Activated CD8-positive, alpha-beta T cell treated with anti-CD3 and anti-CD28 coated beads, Interleukin-2, amount 10 ng/mL, durations not matched to agents 7 days and 5 days (primary cell): ENCODE measurements at regions not wholly inside any gene's neighbourhood (a gene's known extent, or its start where the extent isn't known, plus 50 kb on each side); places are given as distances from the start of the nearest gene placed in this dataset.

Experiments
- ATAC-seq: fragments of 150-1000 bp; cut with Tn5 transposase; one replicate; pipeline ENCODE4 v1.10.0; 2021; ENCODE audit warnings: moderate library complexity
- CTCF ChIA-PET: fragments of 350-600 bp; sonication (Branson Sonifier 250); formaldehyde crosslinking; loops from one replicate; lab custom pipeline; 2021; ENCODE audit warnings: antibody characterized with exemption; lab: Charles Lee
- POLR2A ChIA-PET: fragments of 350-600 bp; sonication (Branson Sonifier 250); formaldehyde crosslinking; loops from one replicate; lab custom pipeline; 2021; ENCODE audit warnings: antibody characterized with exemption; lab: Charles Lee
- DNase-seq: peaks from one replicate; pipeline ENCODE4 v3.0.0-alpha.2; 2020
- H3K27ac Mint-ChIP-seq: one replicate; pipeline ENCODE4 v1.8.0; 2021; ENCODE audit warnings: mild to moderate bottlenecking, mixed read lengths
- H3K27me3 Mint-ChIP-seq: one replicate; pipeline ENCODE4 v1.8.0; 2021; ENCODE audit warnings: low read depth, mixed read lengths
- H3K36me3 Mint-ChIP-seq: one replicate; pipeline ENCODE4 v1.8.0; 2021; ENCODE audit warnings: low read depth, mixed read lengths
- H3K4me1 Mint-ChIP-seq: one replicate; pipeline ENCODE4 v1.8.0; 2021; ENCODE audit warnings: low read depth, mixed read lengths
- H3K4me3 Mint-ChIP-seq: one replicate; pipeline ENCODE4 v1.8.0; 2021; ENCODE audit warnings: mild to moderate bottlenecking, mixed read lengths
- H3K9me3 Mint-ChIP-seq: one replicate; pipeline ENCODE4 v1.8.0; 2022; ENCODE audit warnings: mixed read lengths; ENCODE audit not compliant: insufficient read depth

DNA sequence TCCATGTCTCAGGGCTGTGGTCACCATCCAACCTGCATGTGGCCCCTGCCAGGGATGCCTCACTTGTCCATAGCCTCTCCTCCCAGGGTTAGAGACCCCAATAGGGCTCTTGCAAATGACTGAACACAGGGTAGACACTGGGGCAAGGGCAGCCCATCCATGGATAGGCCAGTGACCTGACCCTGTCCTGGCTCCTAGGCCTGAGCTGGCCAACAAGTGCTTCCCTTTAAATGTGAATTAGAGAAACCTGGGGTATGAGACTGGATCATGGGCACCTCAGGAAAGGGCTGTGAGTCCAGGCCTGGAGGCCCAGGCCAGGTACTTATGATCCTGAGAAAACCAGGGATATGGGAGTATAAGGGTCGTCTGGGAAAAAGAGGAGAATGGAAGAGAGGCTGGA lies 64.5 kb downstream of the COPS8 start:
- Mint-ChIP-seq H3K27ac (no peak overlapping the region), H3K4me1 (peaks cover 18% of the 10 kb centered on the region), H3K9me3 (peaks cover 5% of the 10 kb centered on the region), H3K27me3 (no peaks in the 10 kb centered on the region), H3K36me3 (peaks cover 3% of the 10 kb centered on the region), H3K4me3 (no peak overlapping the region)
- POLR2A ChIA-PET = no interaction called here
- CTCF ChIA-PET = no interaction called here
- ATAC-seq = no peak
- DNase-seq = no peak

DNA sequence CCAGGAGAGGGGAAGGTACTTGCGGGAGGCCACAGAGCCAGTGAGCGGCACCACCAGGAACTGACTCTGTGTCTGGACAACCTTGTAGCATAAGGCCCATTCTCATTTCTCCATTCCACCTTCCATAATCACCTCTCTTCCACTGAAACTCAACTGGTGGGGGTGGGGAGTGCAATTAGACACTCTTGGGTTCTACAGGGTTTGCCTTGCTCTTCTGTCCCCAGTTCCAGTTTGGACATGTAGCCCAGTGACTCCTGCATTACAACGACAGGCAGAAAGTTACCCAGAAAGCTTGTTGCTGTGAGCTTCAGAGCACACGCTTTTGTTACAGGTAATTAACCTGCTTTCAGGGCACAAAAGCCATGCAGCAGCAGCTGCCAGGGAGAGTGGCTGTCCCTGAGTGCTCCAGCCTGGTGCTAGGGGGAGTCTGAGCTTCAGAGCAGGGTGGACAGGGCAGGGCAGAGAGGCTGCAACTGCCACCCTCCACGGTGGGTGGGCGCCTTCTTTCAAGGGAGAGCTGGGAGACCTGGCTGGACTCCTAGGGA lies 65.2 kb downstream of the COPS8 start:
- POLR2A ChIA-PET = no interaction called here
- ATAC-seq (no peak), DNase-seq (no peak)
- H3K36me3 Mint-ChIP-seq = peaks cover 3% of the 10 kb centered on the region
- CTCF ChIA-PET = interaction anchor here (0.8 to 1.1 kb wide), 3 partner anchors 271 to 362 kb away, joined by 3 to 4 read pairs (median 3); no protein-coding TSS in a partner anchor
- H3K4me1 Mint-ChIP-seq = peaks cover 25% of the 10 kb centered on the region
- H3K27ac Mint-ChIP-seq = no peak overlapping the region
- no peaks in the 10 kb centered on the region for H3K27me3 Mint-ChIP-seq
- no peak overlapping the region for H3K4me3 Mint-ChIP-seq
- H3K9me3 Mint-ChIP-seq = peaks cover 5% of the 10 kb centered on the region

DNA sequence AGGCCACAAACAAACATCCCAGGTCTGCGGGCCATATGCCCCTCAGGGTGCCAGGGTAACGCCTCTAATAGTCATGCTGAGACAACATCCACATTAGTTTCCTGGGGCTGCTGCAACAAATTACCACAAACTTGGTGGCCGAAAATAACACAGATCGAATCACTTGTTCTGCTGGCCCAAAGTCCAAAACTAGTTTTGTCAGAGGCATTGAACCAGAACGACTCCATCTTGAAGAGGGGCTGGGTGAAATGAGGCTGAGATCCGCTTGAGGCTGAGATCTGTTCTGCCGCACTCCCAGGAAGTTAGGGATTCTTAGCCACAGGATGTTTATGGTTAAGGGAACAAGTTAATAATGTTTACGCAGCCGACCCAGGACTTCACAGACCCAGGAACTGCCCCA lies 66.7 kb downstream of the COPS8 start:
- CTCF ChIA-PET = interaction anchor here (1.1 to 2.9 kb wide), 2 partner anchors 269 to 419 kb away, joined by 4 to 17 read pairs; no protein-coding TSS in a partner anchor

GRCh38 chr2:237153181-237153580 lies 67.5 kb downstream of the COPS8 start:
- peaks cover 32% of the 10 kb centered on the region for H3K4me1 Mint-ChIP-seq
- no peaks in the 10 kb centered on the region for H3K27me3 Mint-ChIP-seq
- CTCF ChIA-PET = interaction anchor here (2.0 to 2.9 kb wide), 3 partner anchors 257 to 419 kb away, joined by 12 to 19 read pairs (median 17); no protein-coding TSS in a partner anchor
- no peaks in the 10 kb centered on the region for H3K9me3 Mint-ChIP-seq
- ATAC-seq (no peak), DNase-seq (no peak)
- no peak overlapping the region for H3K4me3 Mint-ChIP-seq
- no peak overlapping the region for H3K27ac Mint-ChIP-seq
- POLR2A ChIA-PET = no interaction called here
- H3K36me3 Mint-ChIP-seq = no peaks in the 10 kb centered on the region

More for the DNA sequence above, 66.7 kb downstream of the COPS8 start:
- ATAC-seq = no peak
- Mint-ChIP-seq H3K4me3 (no peak overlapping the region), H3K27me3 (no peaks in the 10 kb centered on the region), H3K36me3 (no peaks in the 10 kb centered on the region), H3K27ac (no peak overlapping the region), H3K4me1 (peaks cover 32% of the 10 kb centered on the region), H3K9me3 (no peaks in the 10 kb centered on the region)
- POLR2A ChIA-PET = no interaction called here
- no peak for DNase-seq

GRCh38 chr2:237154082-237154638 lies 68.5 kb downstream of the COPS8 start:
- ATAC-seq = peak; percentile 59
- POLR2A ChIA-PET = no interaction called here

GRCh38 chr2:237154884-237155851 lies 69.5 kb downstream of the COPS8 start:
- CTCF ChIA-PET = interaction anchor here (1.0 to 2.9 kb wide), 12 partner anchors 21 to 417 kb away, joined by 3 to 19 read pairs (median 7); partner anchors contain the start of gene COPS8
- no peaks in the 10 kb centered on the region for H3K9me3 Mint-ChIP-seq
- H3K4me1 Mint-ChIP-seq = peaks cover 34% of the 10 kb centered on the region
- POLR2A ChIA-PET = no interaction called here
- ATAC-seq (peak; percentile 38), DNase-seq (no peak)
- no peak overlapping the region for H3K4me3 Mint-ChIP-seq
- H3K27me3 Mint-ChIP-seq = no peaks in the 10 kb centered on the region
- H3K27ac Mint-ChIP-seq = peak overlapping the region; percentile 44
- H3K36me3 Mint-ChIP-seq = no peaks in the 10 kb centered on the region

More at GRCh38 chr2:237154082-237154638, 68.5 kb downstream of the COPS8 start:
- CTCF ChIA-PET = interaction anchor here (0.8 to 2.9 kb wide), 15 partner anchors 8 to 418 kb away, joined by 3 to 19 read pairs (median 5); partner anchors contain the start of gene COPS8
- Mint-ChIP-seq H3K4me3 (no peak overlapping the region), H3K27me3 (no peaks in the 10 kb centered on the region), H3K27ac (no peak overlapping the region), H3K36me3 (no peaks in the 10 kb centered on the region), H3K4me1 (peaks cover 35% of the 10 kb centered on the region), H3K9me3 (no peaks in the 10 kb centered on the region)
- peak; percentile 74 for DNase-seq

DNA sequence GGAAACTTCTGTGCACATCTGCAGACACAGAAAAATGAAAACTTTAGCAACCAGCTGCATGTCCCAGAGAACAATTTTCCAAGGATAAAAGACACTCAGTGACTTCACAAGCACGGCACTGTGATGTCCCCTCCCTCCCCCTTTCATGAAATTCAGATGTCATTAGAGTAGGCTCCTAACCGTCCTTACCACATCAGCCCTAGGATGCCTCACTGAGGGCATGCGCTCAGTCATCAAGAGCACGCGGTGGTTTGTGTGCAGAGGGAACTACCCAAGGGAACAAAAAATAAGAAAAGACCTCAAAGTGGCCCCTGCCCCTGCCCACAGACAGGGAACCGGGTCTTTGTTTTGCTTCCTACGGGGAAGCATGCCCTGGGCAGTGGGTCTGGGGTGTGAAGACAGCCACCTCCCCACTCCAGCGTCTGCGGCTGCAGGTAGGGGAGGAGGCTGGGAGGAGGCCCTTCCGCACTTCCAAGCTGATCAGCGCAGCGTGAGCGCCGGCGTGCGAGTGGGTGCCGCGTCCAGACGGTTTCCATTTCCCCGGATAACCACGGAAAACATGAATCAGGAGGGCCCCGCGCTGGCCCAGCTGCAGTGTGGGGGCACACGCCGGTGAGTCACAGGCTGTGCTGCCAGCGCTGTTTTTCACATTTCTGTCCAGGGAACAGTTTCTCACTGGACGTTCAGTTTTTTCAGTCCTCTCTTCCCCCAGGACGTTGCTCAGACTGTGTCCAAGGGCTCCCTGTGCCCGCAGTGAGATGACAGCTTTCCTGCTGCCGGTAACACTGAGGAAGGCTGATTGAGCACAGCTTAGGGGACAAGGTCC lies 70.6 kb downstream of the COPS8 start:
- no peaks in the 10 kb centered on the region for H3K9me3 Mint-ChIP-seq
- H3K36me3 Mint-ChIP-seq = no peaks in the 10 kb centered on the region
- H3K27ac Mint-ChIP-seq = peak overlapping the region; percentile 44
- H3K27me3 Mint-ChIP-seq = no peaks in the 10 kb centered on the region
- ATAC-seq (peak; percentile 57), DNase-seq (peak; percentile 31)
- POLR2A ChIA-PET = no interaction called here
- peak overlapping the region; percentile 18 for H3K4me3 Mint-ChIP-seq
- peaks cover 34% of the 10 kb centered on the region for H3K4me1 Mint-ChIP-seq
- CTCF ChIA-PET = interaction anchor here (0.6 to 0.8 kb wide), 2 partner anchors 11 to 265 kb away, joined by 3 read pairs; no protein-coding TSS in a partner anchor

DNA sequence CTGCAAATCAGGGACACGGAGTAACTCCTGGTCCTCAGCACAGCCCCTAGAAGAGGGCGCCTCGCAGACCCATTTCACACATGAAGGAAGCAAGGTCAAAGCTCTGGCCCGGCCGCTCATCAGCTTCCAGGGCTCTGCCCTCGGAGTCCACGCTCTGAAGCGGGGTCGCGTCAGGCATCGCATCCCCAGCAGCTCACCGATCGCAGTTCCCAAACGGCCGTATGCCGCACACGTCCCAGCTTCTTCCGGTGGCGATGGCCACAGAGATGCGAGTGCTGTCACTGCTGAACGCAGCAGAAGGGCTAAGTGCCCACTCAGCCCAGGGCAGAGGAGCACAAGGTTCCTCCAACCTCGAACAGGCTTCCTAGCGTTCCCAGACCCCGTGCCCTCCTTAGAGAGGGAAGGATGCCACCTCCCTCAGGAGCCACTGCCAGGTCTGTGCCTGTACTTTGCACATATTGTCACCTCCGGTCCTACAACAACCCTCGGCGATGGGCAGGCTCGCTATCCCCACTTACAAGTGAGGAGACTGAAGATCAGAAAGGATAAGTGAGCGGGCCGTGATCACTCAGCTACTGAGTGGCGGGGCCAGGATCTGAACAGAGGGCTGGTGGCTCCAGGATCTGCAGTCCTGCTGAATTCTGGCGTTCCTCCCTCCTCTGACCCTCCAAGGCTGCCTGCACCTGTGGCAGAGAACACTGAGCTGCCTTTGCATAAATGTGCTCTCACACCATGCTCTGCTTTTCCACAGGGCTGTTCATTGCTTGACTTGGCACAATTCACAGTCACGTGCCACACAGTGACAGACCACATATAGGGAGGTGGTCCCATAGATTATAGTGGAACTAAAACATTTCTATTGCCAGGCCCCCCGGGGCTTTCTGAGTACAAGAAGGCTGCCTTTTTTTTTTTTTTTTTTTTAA lies 71.4 kb downstream of the COPS8 start:
- DNase-seq (no peak), ATAC-seq (no peak)
- no peak overlapping the region for H3K27ac Mint-ChIP-seq
- ChIA-PET CTCF (no interaction called here), POLR2A (no interaction called here)
- H3K4me3 Mint-ChIP-seq = no peak overlapping the region
- H3K36me3 Mint-ChIP-seq = no peaks in the 10 kb centered on the region
- no peaks in the 10 kb centered on the region for H3K27me3 Mint-ChIP-seq
- peaks cover 34% of the 10 kb centered on the region for H3K4me1 Mint-ChIP-seq
- H3K9me3 Mint-ChIP-seq = no peaks in the 10 kb centered on the region

GRCh38 chr2:237157780-237158102 lies 72.1 kb downstream of the COPS8 start:
- ATAC-seq = no peak
- no peak for DNase-seq
- no peaks in the 10 kb centered on the region for H3K27me3 Mint-ChIP-seq
- peaks cover 34% of the 10 kb centered on the region for H3K4me1 Mint-ChIP-seq
- CTCF ChIA-PET = no interaction called here
- H3K4me3 Mint-ChIP-seq = no peak overlapping the region
- POLR2A ChIA-PET = no interaction called here
- H3K27ac Mint-ChIP-seq = no peak overlapping the region
- H3K36me3 Mint-ChIP-seq = no peaks in the 10 kb centered on the region
- no peaks in the 10 kb centered on the region for H3K9me3 Mint-ChIP-seq

DNA sequence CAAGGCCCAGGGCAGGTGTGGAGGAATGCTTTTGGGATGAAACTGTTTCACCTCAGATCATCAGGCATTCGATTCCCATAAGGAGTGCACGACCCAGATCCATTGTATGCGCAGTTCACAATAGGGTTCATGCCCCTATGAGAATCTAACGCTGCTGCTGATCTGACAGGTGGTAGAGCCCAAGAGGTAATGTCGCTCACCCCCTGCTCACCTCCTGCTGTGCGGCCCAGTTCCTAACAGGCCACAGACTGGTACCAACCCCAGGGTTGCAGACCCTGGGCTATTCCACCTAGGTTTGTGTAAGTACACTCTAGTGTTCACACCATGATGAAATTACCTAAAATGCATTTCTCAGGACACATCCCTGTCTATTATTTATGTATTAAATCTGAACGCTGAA lies 72.5 kb downstream of the COPS8 start:
- no peak overlapping the region for H3K27ac Mint-ChIP-seq
- H3K36me3 Mint-ChIP-seq = no peaks in the 10 kb centered on the region
- no peak overlapping the region for H3K4me3 Mint-ChIP-seq
- ATAC-seq (no peak), DNase-seq (no peak)
- ChIA-PET POLR2A (no interaction called here), CTCF (interaction anchor here (1.2 kb wide), 1 partner anchor 315 kb away, joined by 3 read pairs; no protein-coding TSS in a partner anchor)
- H3K4me1 Mint-ChIP-seq = peaks cover 34% of the 10 kb centered on the region
- no peaks in the 10 kb centered on the region for H3K27me3 Mint-ChIP-seq
- H3K9me3 Mint-ChIP-seq = no peaks in the 10 kb centered on the region
